HL-60 (cell line): ENCODE measurements at regions not wholly inside any gene's neighbourhood (a gene's known extent, or its start where the extent isn't known, plus 50 kb on each side); places are given as distances from the start of the nearest gene placed in this dataset.

Experiments
- DNase-seq, 2 experiments: peaks; one replicate each; pipeline ENCODE4 v3.0.0-alpha.2; 2010 to 2020; ENCODE audit warnings: low read depth in 1 of 2, low spot score in 1 of 2
- H3K27ac ChIP-seq: fragments of 250-450 bp; sonication (Bioruptor Pico); replicated peaks from 2 replicates; pipeline ENCODE4 v1.5.1; 2020; ENCODE audit warnings: mild to moderate bottlenecking, moderate library complexity
- H3K27me3 ChIP-seq: fragments of 250-450 bp; sonication (Bioruptor Pico); 2 replicates; pipeline ENCODE4 v1.5.1; 2021; ENCODE audit warnings: mild to moderate bottlenecking, moderate library complexity; ENCODE audit not compliant: insufficient read depth, poor library complexity, severe bottlenecking
- H3K4me3 ChIP-seq: replicated peaks from 2 replicates; pipeline ENCODE4 v1.5.1; 2011; ENCODE audit warnings: mild to moderate bottlenecking, control low read depth, low read length; ENCODE audit not compliant: insufficient read depth
- CTCF ChIP-seq: IDR thresholded peaks from one replicate; pipeline ENCODE4 v1.5.1; 2011; ENCODE audit warnings: low read length, control low read depth, inconsistent platforms; ENCODE audit not compliant: insufficient read depth
- GABPA ChIP-seq: IDR thresholded peaks from 2 replicates; pipeline ENCODE4 v1.6.1; 2012; ENCODE audit warnings: low read depth
- POLR2AphosphoS5 ChIP-seq: IDR thresholded peaks from 2 replicates; pipeline ENCODE4 v1.6.1; 2012; ENCODE audit warnings: low read depth
- REST ChIP-seq: IDR thresholded peaks from 2 replicates; pipeline ENCODE4 v1.6.1; 2012; ENCODE audit warnings: low read depth; ENCODE audit not compliant: insufficient replicate concordance
- SPI1 ChIP-seq: IDR thresholded peaks from 2 replicates; pipeline ENCODE4 v1.6.1; 2012; ENCODE audit warnings: low read depth, mild to moderate bottlenecking, borderline replicate concordance

- no peak overlapping the region for H3K4me3 ChIP-seq
- H3K27me3 ChIP-seq: no peaks in the 10 kb centered on the region
- no peak for DNase-seq
- TF ChIP-seq REST (no peak), GABPA (no peak), SPI1 (no peak), POLR2AphosphoS5 (no peak), CTCF (no peak)
- H3K27ac ChIP-seq: no peak overlapping the region
Measured at GRCh38 chr3:165346503-165346902, 150.3 kb upstream of the SLITRK3 start.

GRCh38 chr3:165343185-165343584 is 147.0 kb upstream of the SLITRK3 start:
- TF ChIP-seq SPI1 (no peak), REST (no peak), CTCF (no peak), GABPA (no peak), POLR2AphosphoS5 (no peak)
- H3K27ac ChIP-seq: no peak overlapping the region
- H3K27me3 ChIP-seq: no peaks in the 10 kb centered on the region
- no peak for DNase-seq
- H3K4me3 ChIP-seq: no peak overlapping the region

- Histone ChIP-seq H3K27ac (no peak overlapping the region), H3K4me3 (no peak overlapping the region), H3K27me3 (no peaks in the 10 kb centered on the region)
- DNase-seq: no peak
- TF ChIP-seq SPI1 (no peak), GABPA (no peak), CTCF (no peak), REST (no peak), POLR2AphosphoS5 (no peak)
Measured at GRCh38 chr3:165339753-165340152, 143.6 kb upstream of the SLITRK3 start.
